GM13976 (cell line): ENCODE measurements at regions not wholly inside any gene's neighbourhood (a gene's known extent, or its start where the extent isn't known, plus 50 kb on each side); places are given as distances from the start of the nearest gene placed in this dataset.
"Not testable (repeated sequence)": the region's sequence is repeated elsewhere in the genome, so short reads cannot be mapped to it uniquely, and the experiment has no call there.

ENCODE experiments used
- DNase-seq: peaks from one replicate; pipeline ENCODE4 v3.0.0; 2012; ENCODE audit warnings: low spot score
- in situ Hi-C: fragments of 300-500 bp; cut with MboI; formaldehyde crosslinking; loops from one replicate; pipeline ENCODE4 v1.12.0; 2022; ENCODE audit warnings: low sequenced_read_pairs, mixed read lengths, inconsistent platforms; ENCODE audit not compliant: unreplicated experiment
- TF ChIP-seq, protein P1 (sequence below): IDR thresholded peaks from 2 replicates; pipeline ENCODE4 v1.5.1; 2012; ENCODE audit warnings: borderline replicate concordance, mild to moderate bottlenecking; ENCODE audit not compliant: insufficient read depth; ENCODE audit errors: extremely low read depth, missing control alignments, control extremely low read depth

DNA sequence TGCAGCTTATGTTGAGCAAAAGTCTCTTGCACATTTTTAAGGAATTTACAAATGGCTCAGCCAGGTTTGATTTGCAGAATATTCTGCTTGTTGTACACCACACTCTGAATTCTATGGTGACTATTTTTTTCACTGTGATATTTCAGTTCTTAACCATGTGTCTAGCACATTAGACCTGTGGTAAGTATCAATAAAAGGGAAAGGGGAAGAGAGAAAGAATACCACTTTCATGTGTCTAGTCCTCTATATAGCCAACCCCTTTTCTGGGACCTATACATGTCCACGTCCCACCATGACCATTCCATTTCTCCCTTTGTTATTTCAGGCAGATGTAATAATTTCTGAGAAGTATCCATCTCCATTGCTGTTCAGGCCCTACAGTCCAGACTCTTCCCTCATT lies 121.3 kb upstream of the PNPLA4 start:
- in situ Hi-C loops, result no loop called here
- TF ChIP-seq, protein P1, sequence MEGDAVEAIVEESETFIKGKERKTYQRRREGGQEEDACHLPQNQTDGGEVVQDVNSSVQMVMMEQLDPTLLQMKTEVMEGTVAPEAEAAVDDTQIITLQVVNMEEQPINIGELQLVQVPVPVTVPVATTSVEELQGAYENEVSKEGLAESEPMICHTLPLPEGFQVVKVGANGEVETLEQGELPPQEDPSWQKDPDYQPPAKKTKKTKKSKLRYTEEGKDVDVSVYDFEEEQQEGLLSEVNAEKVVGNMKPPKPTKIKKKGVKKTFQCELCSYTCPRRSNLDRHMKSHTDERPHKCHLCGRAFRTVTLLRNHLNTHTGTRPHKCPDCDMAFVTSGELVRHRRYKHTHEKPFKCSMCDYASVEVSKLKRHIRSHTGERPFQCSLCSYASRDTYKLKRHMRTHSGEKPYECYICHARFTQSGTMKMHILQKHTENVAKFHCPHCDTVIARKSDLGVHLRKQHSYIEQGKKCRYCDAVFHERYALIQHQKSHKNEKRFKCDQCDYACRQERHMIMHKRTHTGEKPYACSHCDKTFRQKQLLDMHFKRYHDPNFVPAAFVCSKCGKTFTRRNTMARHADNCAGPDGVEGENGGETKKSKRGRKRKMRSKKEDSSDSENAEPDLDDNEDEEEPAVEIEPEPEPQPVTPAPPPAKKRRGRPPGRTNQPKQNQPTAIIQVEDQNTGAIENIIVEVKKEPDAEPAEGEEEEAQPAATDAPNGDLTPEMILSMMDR, result no peak
- DNase-seq, result no peak

DNA sequence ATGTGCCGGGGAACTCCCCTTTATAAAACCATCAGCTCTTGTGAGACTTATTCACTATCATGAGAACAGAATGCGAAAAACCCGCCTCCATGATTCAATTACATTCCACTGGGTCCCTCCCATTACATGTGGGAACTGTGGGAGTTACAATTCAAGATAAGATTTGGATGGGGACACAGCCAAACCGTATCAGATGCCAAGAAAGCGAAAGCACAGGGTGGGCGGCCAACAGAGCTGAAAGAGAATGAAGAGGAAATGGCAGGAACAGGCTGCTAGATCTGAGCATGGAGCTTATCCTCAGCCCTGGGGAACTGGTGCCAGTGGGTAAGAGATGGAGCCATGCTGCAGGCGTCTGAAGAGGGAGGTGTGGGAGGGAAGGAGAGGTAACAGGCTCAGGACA lies 117.7 kb upstream of the PNPLA4 start:
- no peak for DNase-seq
- in situ Hi-C loops, result no loop called here
- TF ChIP-seq, protein P1, result no peak

DNA sequence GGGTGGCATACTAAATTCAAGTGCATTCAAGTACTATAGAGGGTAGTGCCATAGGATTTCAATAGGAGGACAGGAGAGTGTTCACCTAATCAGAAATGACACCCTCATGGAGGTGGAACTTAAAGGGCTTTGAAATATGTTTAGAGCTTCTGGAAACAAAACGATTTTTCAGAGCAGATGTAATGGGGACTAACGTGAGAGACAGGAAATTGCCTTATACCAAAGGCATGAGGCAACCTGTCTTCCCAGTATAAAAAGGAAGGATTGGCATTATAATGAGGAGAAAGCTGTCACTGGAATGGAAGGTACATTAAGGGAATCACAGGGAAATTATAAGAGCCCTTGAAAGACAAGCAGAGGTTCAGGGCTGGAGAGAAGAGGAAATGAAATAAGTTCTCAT lies 116.3 kb upstream of the PNPLA4 start:
- no peak for DNase-seq
- TF ChIP-seq, protein P1, result no peak
- in situ Hi-C loops, result no loop called here

DNA sequence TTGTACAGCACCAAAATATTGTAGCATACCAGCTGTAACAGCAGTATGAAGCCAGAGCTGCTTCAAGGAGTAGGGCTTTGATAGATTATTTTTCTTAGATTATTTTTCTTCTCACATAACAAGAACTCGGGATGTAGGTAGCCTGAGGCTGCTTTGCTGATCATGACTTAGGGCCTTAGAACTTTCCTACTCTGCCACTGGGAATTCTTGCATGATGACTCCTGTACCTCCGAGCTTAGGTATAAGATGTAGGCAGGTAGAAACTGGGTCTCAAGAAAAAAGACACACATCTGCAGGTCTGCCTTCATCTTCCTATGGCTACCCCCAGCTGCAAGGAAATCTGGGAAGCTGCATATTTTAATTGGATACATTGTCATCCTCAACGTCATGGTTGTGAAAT lies 115.9 kb upstream of the PNPLA4 start:
- in situ Hi-C loops, result no loop called here

DNA sequence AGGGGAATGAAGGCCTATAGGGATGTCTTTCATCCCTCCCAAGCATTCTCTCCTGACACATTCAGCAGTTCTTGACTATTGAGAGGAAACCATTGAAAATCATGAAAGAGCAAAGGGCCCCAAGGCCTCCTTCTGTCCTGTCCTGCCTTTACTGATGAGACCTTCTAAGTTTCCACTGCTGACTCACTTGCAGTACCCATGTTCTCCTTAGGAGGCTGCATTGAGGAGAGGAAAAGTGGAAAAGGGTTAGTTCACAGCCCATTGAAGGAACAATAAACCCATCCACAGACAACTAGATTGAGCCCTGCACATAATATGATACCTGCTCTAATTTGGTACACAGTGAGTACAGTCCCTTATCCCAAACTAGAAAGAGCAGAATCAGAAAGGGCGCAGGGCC lies 115.1 kb upstream of the PNPLA4 start:
- in situ Hi-C loops, result no loop called here
- no peak for DNase-seq

More for the DNA sequence above, 115.9 kb upstream of the PNPLA4 start:
- TF ChIP-seq, protein P1, result no peak
- DNase-seq, result no peak

DNA sequence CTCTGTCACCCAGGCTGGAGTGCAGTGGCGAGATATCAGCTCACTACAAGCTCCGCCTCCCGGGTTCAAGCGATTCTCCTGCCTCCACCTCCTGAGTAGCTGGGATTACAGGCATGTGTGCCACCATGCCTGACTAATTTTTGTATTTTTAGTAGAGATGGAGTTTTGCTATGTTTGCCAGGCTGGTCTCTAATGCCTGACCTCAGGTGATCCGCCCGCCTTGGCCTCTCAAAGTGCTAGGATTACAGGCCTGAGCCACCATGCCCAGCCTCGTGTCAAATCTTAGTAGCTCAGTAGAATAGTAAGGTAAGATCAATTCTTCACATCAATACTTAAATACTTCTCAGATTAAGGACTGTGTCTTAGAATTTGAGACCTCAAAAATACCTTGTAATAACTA lies 112.5 kb upstream of the PNPLA4 start:
- DNase-seq, in situ Hi-C loops: not testable (repeated sequence)

More for the DNA sequence above, 115.1 kb upstream of the PNPLA4 start:
- TF ChIP-seq, protein P1, result no peak

DNA sequence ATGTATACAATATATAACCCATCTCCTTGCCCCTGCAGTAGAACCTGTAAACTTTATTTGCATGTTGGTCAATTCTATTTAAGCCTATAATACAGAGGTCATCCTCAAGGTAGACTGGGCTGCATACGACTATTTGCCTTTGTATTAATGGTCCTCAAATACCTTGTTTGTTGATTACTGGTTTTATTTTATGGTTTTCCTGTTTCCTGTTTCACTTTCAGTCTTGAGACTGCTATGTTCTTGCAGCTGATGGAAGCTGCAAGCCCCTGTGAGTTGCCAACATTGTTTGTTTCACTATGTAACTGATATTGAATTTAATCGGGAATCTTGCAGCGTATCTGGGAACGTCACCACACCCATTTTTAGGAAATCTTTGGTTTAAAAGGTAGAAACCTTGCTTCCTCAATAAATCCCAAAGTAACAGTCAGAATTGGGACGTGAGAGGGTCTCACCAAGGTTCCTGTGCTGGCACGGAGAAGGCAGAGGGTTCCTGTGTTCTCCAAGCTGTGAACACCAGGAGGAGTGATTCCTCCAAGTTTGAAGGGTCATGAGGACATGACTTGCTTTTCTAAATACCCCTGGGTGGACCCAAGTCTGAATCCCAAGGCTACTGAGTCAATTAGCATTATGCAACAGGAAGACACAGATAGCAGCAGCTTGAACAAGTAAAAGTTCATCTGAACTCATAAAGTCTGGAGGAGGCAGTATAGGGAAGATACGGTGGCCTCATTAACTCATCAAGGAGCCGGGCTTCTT lies 110.6 kb upstream of the PNPLA4 start:
- TF ChIP-seq, protein P1, result no peak
- in situ Hi-C loops, result no loop called here
- DNase-seq, result no peak
